22Rv1 (cell line): ENCODE measurements at regions not wholly inside any gene's neighbourhood (a gene's known extent, or its start where the extent isn't known, plus 50 kb on each side); places are given as distances from the start of the nearest gene placed in this dataset.

Source experiments
- H3K27ac ChIP-seq: fragments of 450-650 bp; 2 replicates; pipeline ENCODE4 v1.5.1; 2017
- CTCF ChIP-seq: fragments of 450-650 bp; IDR thresholded peaks from 2 replicates; pipeline ENCODE4 v1.5.1; 2017; ENCODE audit warnings: mild to moderate bottlenecking
- ZFX ChIP-seq: fragments of 450-650 bp; IDR thresholded peaks from 2 replicates; pipeline ENCODE4 v1.6.1; 2017; ENCODE audit warnings: antibody characterized with exemption, borderline replicate concordance

GRCh38 chr15:93372865-93373223 is 283.8 kb upstream of the RGMA start:
- no peak overlapping the region for H3K27ac ChIP-seq
- TF ChIP-seq ZFX = no peak
- TF ChIP-seq CTCF = no peak

DNA sequence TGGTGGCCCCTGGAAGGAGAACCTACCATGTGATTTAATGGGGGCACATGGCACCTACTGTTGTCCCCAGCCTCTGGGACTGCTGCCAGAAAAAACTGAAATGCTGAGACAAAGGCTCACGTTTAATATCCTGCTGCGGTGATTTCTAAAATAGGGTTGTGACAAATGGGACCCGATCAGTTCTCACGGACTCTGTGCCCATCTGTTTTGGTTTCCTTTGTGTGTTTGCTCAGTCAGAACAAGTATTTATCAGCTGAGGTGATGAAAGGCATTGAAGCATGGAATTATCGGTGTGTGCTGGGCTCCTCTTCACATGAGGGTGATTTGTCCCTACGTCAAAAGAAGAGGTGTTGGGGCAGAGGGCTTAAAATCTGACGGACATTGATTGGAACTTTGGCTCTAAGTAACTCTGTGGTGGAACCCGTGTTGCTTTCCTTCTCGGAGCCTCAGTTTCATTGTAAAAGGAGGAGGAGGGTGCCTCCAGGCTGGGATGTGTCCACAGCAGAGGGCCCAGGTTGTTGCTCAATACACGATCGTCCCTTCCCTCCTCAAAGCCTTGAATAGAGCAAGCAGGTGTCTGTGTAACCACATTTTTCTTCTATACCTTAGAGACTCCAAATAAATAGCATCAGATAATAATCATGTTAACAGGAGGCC is 283.3 kb upstream of the RGMA start:
- H3K27ac ChIP-seq = no peak overlapping the region
- TF ChIP-seq CTCF (no peak), ZFX (no peak)

GRCh38 chr15:93366387-93367100 is 277.5 kb upstream of the RGMA start:
- TF ChIP-seq ZFX = no peak
- TF ChIP-seq CTCF = no peak
- no peak overlapping the region for H3K27ac ChIP-seq

DNA sequence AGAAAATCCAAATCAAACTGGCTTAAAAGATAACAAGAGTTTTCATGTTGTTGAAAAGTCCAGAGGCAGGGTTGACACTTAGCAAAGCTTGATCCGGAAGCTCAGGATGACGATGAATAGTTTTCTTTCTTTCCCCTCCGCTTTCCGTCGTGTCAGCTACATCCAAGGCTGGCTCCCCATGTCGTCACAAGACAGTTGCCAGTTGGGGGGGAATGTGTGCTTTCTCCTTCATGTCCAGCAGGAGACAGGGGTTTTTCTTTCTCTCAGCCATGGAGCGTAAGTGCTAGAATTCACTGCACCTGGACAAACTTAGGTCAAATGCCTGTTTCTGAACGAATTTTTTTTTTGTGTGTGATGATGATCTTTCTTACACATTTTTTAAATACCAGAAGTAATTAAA is 273.8 kb upstream of the RGMA start:
- TF ChIP-seq ZFX (no peak), CTCF (no peak)
- no peak overlapping the region for H3K27ac ChIP-seq

- H3K27ac ChIP-seq = no peak overlapping the region
- TF ChIP-seq CTCF = no peak
- no peak for TF ChIP-seq ZFX
Observed at GRCh38 chr15:93362203-93362602, 273.2 kb upstream of the RGMA start.

DNA sequence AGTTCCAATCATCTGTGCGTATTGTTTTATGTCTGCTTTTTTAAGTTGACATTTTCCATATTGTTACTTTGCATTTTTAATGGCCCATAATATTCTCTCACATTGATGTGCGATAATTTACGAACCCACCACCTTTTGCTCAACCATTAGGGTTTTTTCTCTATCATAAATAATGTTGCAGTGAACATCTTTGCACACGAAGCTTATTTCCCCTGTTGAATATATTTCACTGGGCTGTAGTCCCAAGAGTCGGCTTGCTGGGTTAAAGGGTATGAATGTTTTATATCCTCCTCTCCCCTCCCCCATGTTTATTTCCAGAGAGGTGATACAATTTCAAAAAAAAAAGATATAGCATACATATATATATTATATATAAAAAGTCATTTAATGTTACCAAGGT is 272.7 kb upstream of the RGMA start:
- H3K27ac ChIP-seq = no peak overlapping the region
- TF ChIP-seq CTCF (no peak), ZFX (no peak)

DNA sequence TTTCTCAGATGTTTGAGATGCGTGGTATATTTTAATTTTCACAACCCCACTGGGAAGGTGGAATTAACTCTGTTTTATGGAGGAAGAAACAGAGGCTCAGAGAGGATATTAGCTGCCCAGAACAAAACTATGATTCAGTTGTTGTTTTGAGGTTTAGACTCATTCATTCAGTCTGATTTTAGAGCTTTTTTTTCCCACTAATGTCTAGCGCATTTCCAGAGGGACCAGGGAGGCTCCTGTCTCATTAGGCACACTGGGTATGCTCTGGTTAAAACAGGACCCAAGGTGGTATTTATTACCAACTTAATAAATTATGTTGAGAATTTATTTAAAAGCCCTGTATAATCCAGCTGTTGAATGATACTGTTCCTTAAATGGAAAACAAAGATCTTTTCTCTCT is 272.0 kb upstream of the RGMA start:
- TF ChIP-seq ZFX (no peak), CTCF (no peak)
- no peak overlapping the region for H3K27ac ChIP-seq
